OCI-LY7 (cell line): ENCODE measurements at regions not wholly inside any gene's neighbourhood (a gene's known extent, or its start where the extent isn't known, plus 50 kb on each side); places are given as distances from the start of the nearest gene placed in this dataset.

Source experiments
- CTCF ChIP-seq: fragments of 200-600 bp; sonication (generic); conservative IDR thresholded peaks from 2 replicates; pipeline ENCODE4 v1.5.1; 2014; ENCODE audit warnings: mild to moderate bottlenecking, antibody characterized with exemption, low read length, moderate library complexity, mixed read lengths
- EZH2phosphoT487 ChIP-seq: fragments of 200-600 bp; sonication (generic); IDR thresholded peaks from 2 replicates; pipeline ENCODE4 v1.6.1; 2018; ENCODE audit warnings: low read depth, borderline replicate concordance, mild to moderate bottlenecking, mixed run types, antibody characterized with exemption, low read length, moderate library complexity, mixed read lengths

DNA sequence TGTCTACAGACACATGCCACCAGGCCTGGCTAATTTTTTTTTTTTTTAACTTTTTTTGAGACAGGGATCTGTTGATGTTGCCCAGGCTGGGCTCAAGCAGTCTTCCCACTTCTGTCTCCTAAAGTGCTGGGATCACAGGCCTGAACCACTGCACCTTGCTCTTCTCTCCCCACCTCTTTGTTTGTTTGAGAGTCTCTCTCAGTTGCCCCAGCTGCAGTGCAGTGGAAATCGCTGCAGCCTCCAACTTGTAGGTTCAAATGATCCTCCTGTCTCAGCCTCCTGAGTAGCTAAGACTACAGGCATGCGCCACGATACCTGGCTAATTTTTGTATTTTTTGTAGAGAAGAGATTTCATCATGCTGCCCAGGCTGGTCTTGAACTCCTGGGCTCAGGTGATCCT lies 115.6 kb downstream of the LARP7 start:
- TF ChIP-seq CTCF, result no peak
- TF ChIP-seq EZH2phosphoT487, result no peak
